GM12878 (cell line): ENCODE measurements at regions not wholly inside any gene's neighbourhood (a gene's known extent, or its start where the extent isn't known, plus 50 kb on each side); places are given as distances from the start of the nearest gene placed in this dataset.

Source experiments
- ATAC-seq: fragments of 200-7000 bp; cut with Tn5 transposase; 3 replicates; pipeline ENCODE4 v1.9.1; 2020; ENCODE audit warnings: mild to moderate bottlenecking, moderate library complexity
- BruUV-seq: library from RNA; stranded (reverse); fragments of 400-500 nt; replicated peaks from 2 replicates; lab custom pipeline; 2021; lab: Mats Ljungman, UMichigan
- CTCF ChIA-PET: fragments of 300-600 bp; sonication (Branson Sonifier 250); formaldehyde crosslinking; extraction: SDS; loops from one replicate; lab custom pipeline; 2021; ENCODE audit warnings: inconsistent platforms; lab: Yijun Ruan, JAX
- POLR2A ChIA-PET: fragments of 350-600 bp; formaldehyde crosslinking; extraction: SDS; loops from one replicate; lab custom pipeline; 2021; ENCODE audit warnings: inconsistent platforms; lab: Charles Lee
- RAD21 ChIA-PET: fragments of 300-600 bp; sonication (Branson Sonifier 250); formaldehyde crosslinking; loops from one replicate; lab custom pipeline; 2023; ENCODE audit warnings: antibody characterized with exemption; ENCODE audit not compliant: unreplicated experiment; lab: Charles Lee
- SMC1A ChIA-PET: fragments of 300-600 bp; sonication (Branson Sonifier 250); formaldehyde crosslinking; loops from one replicate; lab custom pipeline; 2023; ENCODE audit not compliant: unreplicated experiment, uncharacterized antibody; lab: Charles Lee
- DNase-seq: peaks from one replicate; pipeline ENCODE4 v3.0.0-alpha.2; 2011; ENCODE audit warnings: low read depth, low spot score
- FAIRE-seq: peaks from 3 replicates; lab custom pipeline; 2011; peaks lifted over from hg19 to GRCh38; lab: Jason Lieb, UNC
- H2AFZ ChIP-seq: 2 replicates; pipeline ENCODE4 v1.6.0; 2011; ENCODE audit warnings: low read depth, low read length, control low read depth; ENCODE audit not compliant: control insufficient read depth
- H3K27ac ChIP-seq: 2 replicates; pipeline ENCODE4 v1.5.1; 2011; ENCODE audit warnings: control low read depth; ENCODE audit not compliant: control insufficient read depth, insufficient read depth
- H3K27me3 ChIP-seq, 2 experiments: replicated peaks in 1 of 2; 2 replicates each; pipeline versions ENCODE4 v1.6.0 to v1.6.1; 2011; ENCODE audit warnings: low read length in 1 of 2; ENCODE audit not compliant: control insufficient read depth in 2 of 2, insufficient read depth in 2 of 2
- H3K36me3 ChIP-seq, 2 experiments: 2 replicates each; pipeline ENCODE4 v1.5.1; 2011; ENCODE audit warnings: low read length in 1 of 2; ENCODE audit not compliant: control insufficient read depth in 2 of 2, insufficient read depth in 2 of 2
- H3K4me1 ChIP-seq: 2 replicates; pipeline ENCODE4 v1.6.1; 2011; ENCODE audit warnings: mild to moderate bottlenecking, low read length, moderate library complexity, mixed read lengths; ENCODE audit not compliant: control insufficient read depth, insufficient read depth
- H3K4me2 ChIP-seq: 2 replicates; pipeline ENCODE4 v1.6.0; 2011; ENCODE audit warnings: control low read depth; ENCODE audit not compliant: control insufficient read depth, insufficient read depth
- H3K4me3 ChIP-seq: fragments of 200-600 bp; sonication (generic); 2 replicates; pipeline ENCODE4 v1.5.1; 2016
- H3K79me2 ChIP-seq: 2 replicates; pipeline ENCODE4 v1.6.0; 2011; ENCODE audit warnings: low read length; ENCODE audit not compliant: control insufficient read depth, insufficient read depth
- H3K9ac ChIP-seq: 2 replicates; pipeline ENCODE4 v1.8.0; 2011; ENCODE audit warnings: low read length, control low read depth, mixed read lengths; ENCODE audit not compliant: control insufficient read depth, insufficient read depth
- H3K9me3 ChIP-seq: replicated peaks from 3 replicates; pipeline ENCODE4 v1.5.1; 2011; ENCODE audit warnings: mild to moderate bottlenecking, low read length; ENCODE audit not compliant: control insufficient read depth, insufficient read depth
- H4K20me1 ChIP-seq: 2 replicates; pipeline ENCODE4 v1.6.0; 2011; ENCODE audit not compliant: control insufficient read depth, insufficient read depth
- ELK1 ChIP-seq: IDR thresholded peaks from 2 replicates; pipeline ENCODE4 v1.6.1; 2012; ENCODE audit warnings: low read depth, low read length, improper control_type of control experiment
- ESRRA ChIP-seq: IDR thresholded peaks from 2 replicates; pipeline ENCODE4 v1.6.1; 2012; ENCODE audit warnings: mild to moderate bottlenecking, low read length, improper control_type of control experiment
- MAX ChIP-seq: IDR thresholded peaks from 2 replicates; pipeline ENCODE4 v1.6.1; 2012; ENCODE audit warnings: low read depth, low read length, improper control_type of control experiment
- NRF1 ChIP-seq: conservative IDR thresholded peaks from 2 replicates; pipeline ENCODE4 v1.6.1; 2011; ENCODE audit warnings: mild to moderate bottlenecking, low read depth, low read length, improper control_type of control experiment
- PAX5 ChIP-seq: IDR thresholded peaks from 2 replicates; pipeline ENCODE4 v1.6.1; 2011; ENCODE audit warnings: low read depth, low read length, borderline replicate concordance
- PAX8 ChIP-seq: fragments of 450-650 bp; IDR thresholded peaks from 2 replicates; pipeline ENCODE4 v1.6.1; 2017; ENCODE audit warnings: mild to moderate bottlenecking, moderate library complexity
- USF2 ChIP-seq: IDR thresholded peaks from 2 replicates; pipeline ENCODE4 v1.6.1; 2011; ENCODE audit warnings: low read depth, low read length, improper control_type of control experiment, borderline replicate concordance
- ZBED1 ChIP-seq: IDR thresholded peaks from 2 replicates; pipeline ENCODE4 v1.6.1; 2016; ENCODE audit warnings: borderline replicate concordance
- ZNF24 ChIP-seq: fragments of 450-650 bp; IDR thresholded peaks from 2 replicates; pipeline ENCODE4 v1.6.1; 2017; ENCODE audit warnings: antibody characterized with exemption, mild to moderate bottlenecking
- WGBS: methylation state at CpG from one replicate; pipeline ENCODE4 v1.1.6; 2016; ENCODE audit warnings: low lambda C conversion rate; ENCODE audit not compliant: insufficient replicate concordance, insufficient coverage; ENCODE audit errors: missing lambda C conversion rate; 5-methylcytosine and 5-hydroxymethylcytosine counted together
- in situ Hi-C: fragments of 300-500 bp; cut with MboI; formaldehyde crosslinking; loops from 9 replicates; pipeline ENCODE4 v1.14.3; 2018; ENCODE audit warnings: mixed read lengths
- intact Hi-C: fragments of 100-400 bp; cut with micrococcal nuclease; formaldehyde crosslinking; loops from one replicate; pipeline ENCODE4 v1.14.2; 2022; ENCODE audit not compliant: unreplicated experiment

GRCh38 chr1:38131024-38131585, 84.5 kb upstream of the POU3F1 start:
- H3K27me3 ChIP-seq: peaks cover 10 to 12% of the 10 kb centered on the region in 2 experiments
- POLR2A ChIA-PET: interaction anchor here (1.4 kb wide), 1 partner anchor 13 kb away, joined by 3 read pairs; no protein-coding TSS in a partner anchor
- FAIRE-seq (no peak), ATAC-seq (no peak), DNase-seq (no peak)
- H3K9ac ChIP-seq: no peak overlapping the region
- no peak overlapping the region for H3K4me3 ChIP-seq
- WGBS: 34% methylated on average over 6 of the region's 6 CpGs
- no peaks in the 10 kb centered on the region for H3K36me3 ChIP-seq
- no peaks in the 10 kb centered on the region for H3K9me3 ChIP-seq
- CTCF ChIA-PET: interaction anchor here (1.3 to 1.5 kb wide), 2 partner anchors 32 to 40 kb away, joined by 3 to 5 read pairs; no protein-coding TSS in a partner anchor
- no TSS peak for BruUV-seq
- intact Hi-C loops: no loop called here
- no peak overlapping the region for H2AFZ ChIP-seq
- TF ChIP-seq ELK1 (no peak), PAX8 (no peak), PAX5 (no peak), USF2 (no peak), ZBED1 (no peak), ESRRA (no peak), MAX (no peak), ZNF24 (no peak), NRF1 (no peak)
- RAD21 ChIA-PET: interaction anchor here (1.2 kb wide), 1 partner anchor 22 kb away, joined by 4 read pairs; no protein-coding TSS in a partner anchor
- no peaks in the 10 kb centered on the region for H3K79me2 ChIP-seq
- no peaks in the 10 kb centered on the region for H4K20me1 ChIP-seq
- H3K4me1 ChIP-seq: no peaks in the 10 kb centered on the region
- SMC1A ChIA-PET: interaction anchor here (0.5 to 1.3 kb wide), 3 partner anchors 11 to 73 kb away, joined by 3 to 4 read pairs (median 3); no protein-coding TSS in a partner anchor
- in situ Hi-C loops: no loop called here
- no peak overlapping the region for H3K27ac ChIP-seq
- H3K4me2 ChIP-seq: no peak overlapping the region
